ENCODE measurements at regions not wholly inside any gene's neighbourhood (a gene's known extent, or its start where the extent isn't known, plus 50 kb on each side); places are given as distances from the start of the nearest gene placed in this dataset.
"Not testable (repeated sequence)": the region's sequence is repeated elsewhere in the genome, so short reads cannot be mapped to it uniquely, and the experiment has no call there.

DNA sequence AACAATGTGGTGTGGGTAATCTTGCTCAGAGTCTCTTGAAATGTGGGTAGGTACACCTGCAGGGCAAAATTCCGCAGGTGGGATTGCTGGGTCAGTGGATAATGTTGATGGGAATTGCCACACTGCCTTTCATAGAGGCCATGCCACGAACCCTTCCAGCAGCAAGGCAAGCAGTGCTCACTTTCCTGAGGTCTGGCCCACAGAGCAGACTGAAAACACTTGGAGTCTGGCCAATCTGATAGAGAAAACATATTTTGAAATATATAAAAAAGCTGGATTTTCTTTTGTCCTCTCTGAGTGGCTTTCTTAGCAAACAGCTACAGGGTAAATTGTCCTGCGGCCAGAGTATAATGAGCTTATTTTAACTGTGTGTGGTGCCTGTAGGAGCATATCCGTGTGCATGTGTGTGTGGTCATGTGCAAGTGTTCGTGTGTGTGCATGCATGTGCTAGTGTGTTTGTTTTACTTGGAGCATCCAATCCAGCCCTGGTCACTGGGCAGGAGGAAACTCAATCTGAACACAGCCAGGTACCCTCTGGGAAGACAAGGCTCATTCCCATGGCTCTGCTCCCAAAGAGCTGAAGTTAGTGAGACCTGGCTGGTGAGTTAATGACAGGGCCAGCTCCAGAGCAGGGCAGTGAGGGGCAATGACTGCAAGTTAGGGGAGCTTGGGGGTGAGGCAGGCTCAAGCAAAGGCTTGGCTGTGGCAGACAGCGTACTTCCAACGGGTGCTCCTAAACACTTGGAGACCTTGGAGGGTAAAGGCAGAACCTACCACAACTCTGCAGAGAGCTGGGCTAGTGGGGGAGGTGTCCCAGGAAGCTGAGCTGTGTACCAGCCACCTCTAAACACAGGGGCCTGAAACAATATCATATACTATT lies 91.3 kb downstream of the PLXNA1 start:
- Histone ChIP-seq H3K27me3 (ENCODE audit: control insufficient read depth, insufficient read depth, low read length) (no peaks in the 10 kb centered on the region), H3K4me2 (ENCODE audit: low read length) (no peak overlapping the region), H3K4me1 (peaks cover 27% of the 10 kb centered on the region), H3K36me3 (ENCODE audit: control insufficient read depth, insufficient read depth, low read length) (no peaks in the 10 kb centered on the region), H3K9me3 (ENCODE audit: control insufficient read depth, low read length) (no peaks in the 10 kb centered on the region), H2AFZ (peak overlapping the region; percentile 9), H3K4me3 (ENCODE audit: low read depth, low read length) (no peak overlapping the region), H3K79me2 (no peaks in the 10 kb centered on the region), H3K27ac (peak overlapping the region; percentile 46), H3K9ac (no peak overlapping the region)
- no peak for TF ChIP-seq CTCF (IDR thresholded peaks at IDR 0.05)

DNA sequence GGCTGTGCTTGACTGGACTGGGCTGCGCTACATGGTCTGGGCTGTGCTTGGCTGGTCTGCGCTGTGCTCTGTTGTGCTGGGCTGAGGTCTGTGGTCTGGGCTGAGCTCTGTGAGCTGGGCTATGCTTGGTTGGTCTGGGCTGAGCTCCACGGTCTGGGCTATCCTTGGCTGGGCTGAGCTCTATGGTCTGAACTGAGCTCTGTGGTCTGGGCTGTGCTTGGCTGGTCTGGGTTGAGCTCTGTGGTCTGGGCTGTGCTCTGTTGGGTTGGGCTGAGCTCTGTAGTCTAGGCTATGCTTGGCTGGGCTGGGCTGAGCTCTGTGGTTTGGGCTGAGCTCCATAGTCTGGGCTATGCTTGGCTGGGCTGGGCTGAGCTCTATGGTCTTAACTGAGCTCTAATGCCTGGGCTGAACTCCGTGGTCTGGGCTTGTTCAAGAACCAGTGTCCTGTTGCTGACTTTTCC lies 92.0 kb downstream of the PLXNA1 start:
- H3K4me3 ChIP-seq (ENCODE audit: low read depth, low read length), result no peak overlapping the region
- no peak for TF ChIP-seq CTCF (IDR thresholded peaks at IDR 0.05)

DNA sequence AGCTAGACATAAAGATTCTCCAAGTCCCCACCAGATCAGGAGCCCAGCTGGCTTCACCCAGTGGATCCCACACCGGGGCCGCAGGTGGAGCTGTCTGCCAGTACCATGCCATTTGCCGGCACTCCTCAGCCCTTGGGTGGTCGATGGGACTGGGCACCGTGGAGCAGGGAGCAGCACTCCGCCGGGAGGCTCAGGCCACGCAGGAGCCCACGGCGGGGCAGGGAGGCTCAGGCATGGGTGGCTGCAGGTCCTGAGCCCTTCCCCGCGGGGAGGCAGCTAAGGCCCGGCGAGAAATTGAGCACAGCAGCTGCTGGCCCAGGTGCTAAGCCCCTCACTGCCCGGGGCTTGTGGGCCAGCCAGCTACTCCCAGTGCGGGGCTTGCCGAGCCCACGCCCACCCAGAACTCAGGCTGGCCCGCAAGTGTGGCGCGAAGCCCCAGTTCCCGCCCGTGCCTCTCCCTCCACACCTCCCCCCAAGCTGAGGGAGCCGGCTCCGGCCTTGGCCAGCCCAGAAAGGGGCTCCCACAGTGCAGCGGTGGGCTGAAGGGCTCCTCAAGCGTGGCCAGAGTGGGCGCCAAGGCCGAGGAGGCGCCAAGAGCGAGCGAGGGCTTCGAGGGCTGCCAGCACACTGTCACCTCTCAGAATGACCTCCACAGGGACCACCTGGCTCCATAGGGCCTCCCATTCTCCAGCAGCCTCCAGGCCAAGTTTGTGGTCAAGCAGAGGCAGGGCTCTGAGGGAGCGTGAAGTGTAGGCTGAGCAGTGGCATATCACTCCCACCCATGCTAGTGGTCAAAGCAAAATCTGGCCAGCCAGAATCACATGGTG lies 93.5 kb downstream of the PLXNA1 start:
- H3K9me3 ChIP-seq (ENCODE audit: control insufficient read depth, low read length); H3K4me3 ChIP-seq (ENCODE audit: low read depth, low read length); H3K27me3 ChIP-seq (ENCODE audit: control insufficient read depth, insufficient read depth, low read length); H3K4me2 ChIP-seq (ENCODE audit: low read length); H3K27ac ChIP-seq; H3K9ac ChIP-seq; H3K79me2 ChIP-seq; H3K36me3 ChIP-seq (ENCODE audit: control insufficient read depth, insufficient read depth, low read length); H2AFZ ChIP-seq: not testable (repeated sequence)
- H3K4me1 ChIP-seq, result peaks cover 27% of the 10 kb centered on the region

More for the DNA sequence above, 92.0 kb downstream of the PLXNA1 start:
- Histone ChIP-seq H3K4me2 (ENCODE audit: low read length) (no peak overlapping the region), H3K79me2 (no peaks in the 10 kb centered on the region), H3K27ac (peak overlapping the region; percentile 46), H3K9ac (no peak overlapping the region), H3K27me3 (ENCODE audit: control insufficient read depth, insufficient read depth, low read length) (no peaks in the 10 kb centered on the region), H2AFZ (no peak overlapping the region), H3K4me1 (peaks cover 27% of the 10 kb centered on the region), H3K36me3 (ENCODE audit: control insufficient read depth, insufficient read depth, low read length) (no peaks in the 10 kb centered on the region), H3K9me3 (ENCODE audit: control insufficient read depth, low read length) (no peaks in the 10 kb centered on the region)

GRCh38 chr3:127077068-127077467 lies 94.2 kb downstream of the PLXNA1 start:
- Histone ChIP-seq H3K4me2 (ENCODE audit: low read length) (no peak overlapping the region), H3K9ac (no peak overlapping the region), H3K79me2 (no peaks in the 10 kb centered on the region), H3K4me3 (ENCODE audit: low read depth, low read length) (no peak overlapping the region), H3K27ac (no peak overlapping the region), H3K4me1 (peaks cover 25% of the 10 kb centered on the region), H2AFZ (no peak overlapping the region), H3K9me3 (ENCODE audit: control insufficient read depth, low read length) (no peaks in the 10 kb centered on the region), H3K27me3 (ENCODE audit: control insufficient read depth, insufficient read depth, low read length) (no peaks in the 10 kb centered on the region), H3K36me3 (ENCODE audit: control insufficient read depth, insufficient read depth, low read length) (no peaks in the 10 kb centered on the region)
- TF ChIP-seq CTCF (IDR thresholded peaks at IDR 0.05), result no peak

GRCh38 chr3:127077505-127078064 lies 94.7 kb downstream of the PLXNA1 start:
- Histone ChIP-seq H3K36me3 (ENCODE audit: control insufficient read depth, insufficient read depth, low read length) (no peaks in the 10 kb centered on the region), H3K4me3 (ENCODE audit: low read depth, low read length) (no peak overlapping the region), H3K27ac (no peak overlapping the region), H3K27me3 (ENCODE audit: control insufficient read depth, insufficient read depth, low read length) (no peaks in the 10 kb centered on the region), H3K4me1 (peaks cover 25% of the 10 kb centered on the region), H3K79me2 (no peaks in the 10 kb centered on the region), H3K9me3 (ENCODE audit: control insufficient read depth, low read length) (no peaks in the 10 kb centered on the region), H2AFZ (no peak overlapping the region), H3K9ac (no peak overlapping the region), H3K4me2 (ENCODE audit: low read length) (no peak overlapping the region)
- TF ChIP-seq CTCF (IDR thresholded peaks at IDR 0.05), result no peak
